Caki2 (cell line): ENCODE measurements at regions not wholly inside any gene's neighbourhood (a gene's known extent, or its start where the extent isn't known, plus 50 kb on each side); places are given as distances from the start of the nearest gene placed in this dataset.
"Not testable (repeated sequence)": the region's sequence is repeated elsewhere in the genome, so short reads cannot be mapped to it uniquely, and the experiment has no call there.

ENCODE experiments used
- DNase-seq: peaks from one replicate; pipeline ENCODE4 v3.0.0-alpha.2; 2015; ENCODE audit warnings: low read depth
- in situ Hi-C: cut with HindIII; loops from 2 replicates; pipeline ENCODE4 v1.10.0; 2016; ENCODE audit warnings: low sequenced_read_pairs, low pct_unique_long_range_greater_than_20kb, mixed read lengths

- DNase-seq, in situ Hi-C loops: not testable (repeated sequence)
These were observed 382.8 kb upstream of the HS3ST1 start for GRCh38 chr4:11811521-11811920.

- DNase-seq, result peak; percentile 6
- in situ Hi-C loops, result no loop called here
These were observed 377.1 kb upstream of the HS3ST1 start for GRCh38 chr4:11805842-11806241.

GRCh38 chr4:11801466-11802446 lies 373.1 kb upstream of the HS3ST1 start:
- in situ Hi-C loops, result no loop called here
- DNase-seq, result no peak

- in situ Hi-C loops, result no loop called here
- DNase-seq, result no peak
These were observed 370.5 kb upstream of the HS3ST1 start for GRCh38 chr4:11799196-11799595.

- DNase-seq, result no peak
- in situ Hi-C loops, result no loop called here
These were observed 363.1 kb upstream of the HS3ST1 start for GRCh38 chr4:11791797-11792196.

GRCh38 chr4:11790230-11790629 lies 361.5 kb upstream of the HS3ST1 start:
- DNase-seq, result no peak
- in situ Hi-C loops, result no loop called here

- in situ Hi-C loops, result no loop called here
- no peak for DNase-seq
These were observed 354.9 kb upstream of the HS3ST1 start for GRCh38 chr4:11783588-11783987.

GRCh38 chr4:11782859-11783258 lies 354.2 kb upstream of the HS3ST1 start:
- no peak for DNase-seq
- in situ Hi-C loops, result no loop called here

- in situ Hi-C loops, result no loop called here
- no peak for DNase-seq
These were observed 348.8 kb upstream of the HS3ST1 start for GRCh38 chr4:11777447-11777846.

GRCh38 chr4:11774346-11774745 lies 345.7 kb upstream of the HS3ST1 start:
- in situ Hi-C loops, result no loop called here
- no peak for DNase-seq

GRCh38 chr4:11773798-11774197 lies 345.1 kb upstream of the HS3ST1 start:
- in situ Hi-C loops, result no loop called here
- DNase-seq, result no peak

GRCh38 chr4:11769434-11769833 lies 340.7 kb upstream of the HS3ST1 start:
- no peak for DNase-seq
- in situ Hi-C loops, result no loop called here

- DNase-seq, result no peak
- in situ Hi-C loops, result no loop called here
These were observed 339.7 kb upstream of the HS3ST1 start for GRCh38 chr4:11768251-11768972.

GRCh38 chr4:11765849-11766453 lies 337.3 kb upstream of the HS3ST1 start:
- peak; percentile 28 for DNase-seq
- in situ Hi-C loops, result no loop called here

GRCh38 chr4:11748164-11748872 lies 319.6 kb upstream of the HS3ST1 start:
- peak; percentile 68 for DNase-seq
- in situ Hi-C loops, result no loop called here

- in situ Hi-C loops, result no loop called here
- no peak for DNase-seq
These were observed 318.0 kb upstream of the HS3ST1 start for GRCh38 chr4:11746734-11747133.

- no peak for DNase-seq
- in situ Hi-C loops, result no loop called here
These were observed 315.3 kb upstream of the HS3ST1 start for GRCh38 chr4:11743976-11744375.

- no peak for DNase-seq
- in situ Hi-C loops, result no loop called here
These were observed 314.5 kb upstream of the HS3ST1 start for GRCh38 chr4:11743236-11743635.
